Activated CD4-positive, alpha-beta T cell treated with anti-CD3 and anti-CD28 coated beads for 48 hours (primary cell): ENCODE measurements at regions not wholly inside any gene's neighbourhood (a gene's known extent, or its start where the extent isn't known, plus 50 kb on each side); places are given as distances from the start of the nearest gene placed in this dataset.
"Not testable (repeated sequence)": the region's sequence is repeated elsewhere in the genome, so short reads cannot be mapped to it uniquely, and the experiment has no call there.

Experiments
- DNase-seq: peaks from one replicate; pipeline ENCODE4 v3.0.0-alpha.2; 2020

DNA sequence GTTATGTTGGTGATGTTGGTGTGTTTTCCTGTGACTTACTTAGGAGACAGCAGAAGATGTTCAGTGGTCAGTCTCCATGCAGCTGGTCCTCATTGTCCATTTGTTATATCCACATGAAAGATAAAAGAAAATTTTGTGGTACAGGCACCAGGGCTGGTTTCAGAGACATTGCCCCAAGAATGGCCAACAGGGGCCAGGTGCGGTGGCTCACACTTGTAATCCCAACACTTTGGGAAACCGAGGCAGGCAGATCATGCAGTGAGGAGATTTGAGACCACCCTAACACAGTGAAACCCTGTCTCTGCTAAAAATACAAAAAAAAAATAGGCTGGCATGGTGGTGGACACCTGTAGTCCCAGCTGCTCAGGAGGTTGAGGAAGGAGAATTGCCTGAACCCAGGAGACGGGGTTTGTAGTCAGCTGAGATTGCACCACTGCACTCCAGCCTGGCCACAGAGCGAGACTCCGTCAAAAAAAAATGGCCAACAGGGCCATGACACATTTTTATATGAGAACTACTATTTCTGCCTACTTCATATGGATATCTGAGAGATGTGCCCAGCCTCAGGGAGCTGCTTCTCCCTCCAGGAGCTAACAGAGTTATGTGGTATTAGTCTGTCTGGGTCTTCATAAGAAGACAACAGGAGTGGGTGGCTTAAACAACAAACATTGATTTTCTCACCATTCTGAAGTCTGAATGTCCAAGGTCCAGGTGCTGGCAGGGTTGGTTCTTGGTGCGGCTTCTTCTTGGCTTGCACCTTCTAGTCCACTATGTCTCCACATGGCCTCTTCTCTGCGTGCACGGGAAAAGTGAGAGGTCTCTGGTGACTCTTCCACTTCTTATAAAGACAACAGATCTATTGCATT is 821.7 kb downstream of the TMEM121 start:
- no peak for DNase-seq

DNA sequence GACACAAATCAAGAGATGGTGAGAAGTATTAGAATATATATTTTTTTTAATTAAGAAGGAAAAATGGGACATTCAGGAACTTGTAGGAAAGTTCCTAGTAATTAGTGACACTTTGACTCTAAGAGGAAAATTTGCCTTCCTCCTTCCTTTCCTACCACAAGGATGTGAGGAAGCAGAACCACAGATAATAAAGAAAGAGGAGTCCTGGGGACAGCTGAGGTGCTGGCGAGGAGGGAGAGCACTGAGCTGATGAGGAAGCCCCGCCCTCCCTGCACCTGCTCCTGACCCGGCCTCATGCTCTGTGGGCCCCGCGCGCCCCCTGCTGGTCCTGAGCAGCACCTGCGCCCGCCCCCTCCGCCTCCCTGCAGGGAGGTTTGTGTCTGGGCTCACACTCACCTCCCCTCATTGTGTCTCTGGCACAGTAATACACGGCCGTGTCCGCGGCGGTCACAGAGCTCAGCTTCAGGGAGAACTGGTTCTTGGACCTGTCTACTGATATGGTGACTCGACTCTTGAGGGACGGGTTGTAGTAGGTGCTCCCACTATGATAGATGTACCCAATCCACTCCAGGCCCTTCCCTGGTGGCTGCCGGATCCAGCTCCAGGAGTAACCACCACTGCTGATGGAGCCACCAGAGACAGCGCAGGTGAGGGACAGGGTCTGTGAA is 822.6 kb downstream of the TMEM121 start:
- DNase-seq, result peak; percentile 80

DNA sequence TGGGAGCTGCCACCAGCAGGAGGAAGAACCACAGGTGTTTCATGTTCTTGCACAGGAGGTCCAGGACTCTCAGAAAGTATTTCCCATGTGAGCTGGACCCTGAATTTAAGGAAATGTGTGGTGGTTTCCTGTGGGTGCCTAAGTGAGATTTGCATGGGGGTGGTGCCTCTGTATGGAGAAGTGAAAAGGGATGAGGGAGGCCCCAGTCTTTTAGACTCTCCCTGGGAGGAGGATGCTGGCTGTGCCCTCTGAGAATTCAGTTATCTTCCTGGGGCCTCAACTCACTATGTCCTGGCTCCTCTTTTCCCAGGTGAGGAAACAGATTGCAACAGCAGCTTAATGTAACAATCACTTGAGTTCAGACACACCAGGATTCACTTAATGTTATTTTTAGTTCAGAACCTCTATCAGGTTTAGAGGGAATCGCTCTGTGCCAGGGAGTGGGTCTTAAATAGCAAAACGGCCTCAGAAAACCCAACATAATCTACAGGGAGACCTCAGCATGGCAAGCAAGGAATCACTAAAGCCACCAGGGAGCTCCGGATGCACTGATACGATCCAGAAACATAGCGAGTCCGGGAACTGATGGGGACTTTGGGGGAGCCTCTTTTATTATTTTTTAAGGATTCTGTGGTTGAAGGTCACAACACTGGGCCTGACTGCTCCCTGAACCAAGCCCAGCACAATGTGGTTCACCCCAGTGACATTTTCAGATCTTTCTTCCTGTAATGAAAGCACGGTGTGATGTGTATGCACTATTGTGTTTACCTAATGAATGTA is 823.5 kb downstream of the TMEM121 start:
- DNase-seq, result not testable (repeated sequence)

DNA sequence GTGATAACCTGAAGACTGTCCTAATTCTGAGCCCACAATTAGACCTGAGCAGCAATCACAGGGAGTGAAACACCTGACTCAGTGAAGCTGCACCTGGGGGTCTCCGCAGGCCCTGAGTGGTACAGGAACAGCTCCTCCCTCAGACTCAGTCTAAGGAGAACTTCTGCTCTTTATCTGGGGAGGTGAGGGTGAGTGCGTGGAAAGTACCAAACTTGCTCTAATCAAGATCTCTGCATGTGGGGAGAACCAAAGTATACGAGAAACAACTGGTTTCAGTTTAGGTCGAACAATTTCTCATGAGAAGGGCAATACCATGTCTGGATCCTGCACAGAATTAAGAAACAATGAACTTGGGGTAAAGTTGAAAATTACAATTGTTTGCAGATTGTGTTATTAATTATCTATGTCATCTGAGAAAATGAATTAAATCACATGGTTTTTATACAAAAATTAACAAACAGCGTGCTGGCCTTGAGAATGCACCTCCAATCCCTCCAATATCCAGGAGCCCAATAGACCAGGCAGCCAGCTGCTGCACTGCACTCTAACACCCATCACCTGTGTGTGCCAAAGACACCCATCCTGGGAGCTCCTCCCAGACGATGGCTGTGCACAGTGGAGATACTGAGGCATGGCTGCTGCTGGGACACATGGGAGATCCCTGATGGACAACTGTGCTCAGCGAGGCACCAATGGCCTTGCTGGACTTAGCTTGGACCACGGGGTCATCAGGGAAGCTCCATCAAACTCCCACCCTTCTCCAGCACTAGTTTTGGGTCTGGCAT is 828.8 kb downstream of the TMEM121 start:
- DNase-seq, result not testable (repeated sequence)

DNA sequence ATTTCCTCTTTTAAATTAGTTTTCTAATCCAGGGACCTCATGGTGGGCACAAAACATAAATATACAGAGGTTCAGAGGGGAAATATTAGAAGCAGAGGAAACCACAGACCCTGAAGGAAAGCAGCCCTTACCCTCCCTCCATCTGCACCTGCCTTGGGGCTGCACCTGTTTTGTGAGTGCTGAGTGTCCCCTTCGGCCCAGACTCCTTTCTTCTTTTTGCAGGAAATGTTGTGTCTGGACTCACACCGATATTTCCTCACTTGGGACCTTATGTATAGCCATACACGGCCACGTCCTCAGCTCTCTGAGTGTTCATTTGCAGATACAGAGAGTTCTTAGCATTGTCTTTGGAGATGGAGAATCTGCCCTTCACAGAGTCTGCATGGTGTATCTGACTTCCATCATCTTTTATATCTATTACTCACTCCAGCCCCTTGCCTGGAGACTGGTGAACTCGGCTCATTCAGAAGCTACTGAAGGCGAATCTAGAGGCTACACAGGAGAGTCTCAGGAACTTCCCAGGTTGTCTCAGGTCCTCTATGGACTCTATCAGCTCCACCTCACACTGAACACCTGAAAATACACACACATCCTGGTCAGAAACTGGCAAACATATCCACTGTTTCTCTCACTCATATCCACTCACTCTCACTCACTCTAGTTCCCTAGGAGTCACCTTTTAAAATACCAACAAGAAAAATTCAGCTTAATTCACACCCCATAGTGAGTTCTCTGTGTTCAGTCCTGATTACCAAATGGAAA is 829.7 kb downstream of the TMEM121 start:
- DNase-seq, result not testable (repeated sequence)

DNA sequence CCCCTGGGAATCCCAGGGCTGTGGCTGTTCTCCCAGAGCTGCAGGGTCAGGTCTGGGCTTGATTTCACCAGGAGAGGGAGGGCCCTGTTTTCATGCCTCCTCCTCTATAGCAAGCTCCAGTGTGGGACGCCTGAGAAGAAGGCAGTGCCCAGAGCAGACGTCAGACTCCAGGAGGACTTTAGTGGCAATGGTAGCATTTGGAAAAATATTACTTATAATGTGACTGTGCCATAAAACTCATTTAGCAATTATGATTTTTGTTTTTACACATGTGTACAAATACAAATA is 830.2 kb downstream of the TMEM121 start:
- not testable (repeated sequence) for DNase-seq

DNA sequence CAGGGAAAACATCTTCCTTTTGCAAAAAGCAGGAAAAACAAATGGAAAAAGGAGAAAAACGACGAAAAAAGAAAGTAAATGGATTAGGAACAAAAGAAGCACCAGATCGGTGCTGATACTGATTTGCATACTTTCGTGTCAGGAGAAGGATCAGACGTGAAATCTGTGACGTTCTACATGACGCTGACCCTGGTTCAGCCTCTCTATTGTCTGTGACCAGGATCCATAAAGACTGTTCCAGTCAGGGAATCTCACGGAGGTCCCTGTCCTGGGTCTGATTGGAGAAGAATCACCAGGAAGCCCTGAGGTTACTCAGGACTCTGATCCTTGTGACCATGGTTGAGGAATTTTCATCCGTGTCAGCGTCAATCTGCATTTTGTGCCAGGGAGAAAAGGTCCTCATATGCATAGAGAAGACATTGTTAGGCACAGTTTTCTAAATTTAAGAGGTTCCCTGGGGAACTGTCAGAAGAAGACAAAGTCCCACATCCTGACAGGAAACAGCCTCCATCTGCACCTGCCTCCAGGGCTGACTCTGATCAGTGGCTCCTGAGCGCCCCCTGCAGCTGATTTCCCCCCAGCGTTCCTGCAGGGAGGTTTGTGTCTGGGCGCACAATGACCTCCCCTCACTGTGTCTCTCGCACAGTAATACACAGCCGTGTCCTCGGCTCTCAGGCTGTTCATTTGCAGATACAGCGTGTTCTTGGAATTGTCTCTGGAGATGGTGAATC is 832.9 kb downstream of the TMEM121 start:
- DNase-seq, result not testable (repeated sequence)

DNA sequence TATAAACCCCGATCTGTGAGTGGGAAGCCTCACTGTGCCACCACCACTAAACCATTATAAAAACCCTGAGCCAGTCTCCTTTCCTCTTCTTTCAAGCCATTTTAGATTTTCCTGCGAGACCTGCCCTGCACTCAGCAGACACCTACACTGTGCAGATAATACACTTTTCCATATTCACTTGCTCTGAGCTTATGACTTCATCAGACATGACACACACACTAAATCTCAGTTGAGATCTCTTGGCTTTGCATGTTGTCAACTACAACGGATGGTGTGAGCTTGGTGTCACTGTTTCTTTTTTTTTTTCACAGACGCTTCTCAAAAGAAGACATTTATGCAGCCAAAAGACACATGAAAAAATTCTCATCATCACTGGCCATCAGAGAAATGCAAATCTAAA is 839.0 kb downstream of the TMEM121 start:
- not testable (repeated sequence) for DNase-seq

DNA sequence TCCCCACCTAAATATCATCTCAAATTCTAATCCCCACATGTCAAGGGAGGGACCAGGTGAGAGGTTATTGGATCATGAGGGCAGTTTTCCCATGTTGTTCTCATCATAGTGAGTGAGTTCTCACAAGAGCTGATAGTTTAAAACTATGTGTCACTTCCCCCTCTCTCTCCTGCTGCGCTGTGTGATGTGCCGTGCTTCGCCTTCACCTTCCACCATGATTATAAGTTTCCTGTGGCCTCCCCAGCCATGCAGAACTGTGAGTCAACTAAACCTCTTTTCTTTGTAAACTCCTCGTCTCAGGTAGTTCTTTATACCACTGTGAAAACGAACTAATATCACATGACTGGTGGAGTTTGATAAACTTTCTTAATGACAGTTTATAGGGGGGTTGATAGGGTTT is 839.5 kb downstream of the TMEM121 start:
- DNase-seq, result not testable (repeated sequence)

DNA sequence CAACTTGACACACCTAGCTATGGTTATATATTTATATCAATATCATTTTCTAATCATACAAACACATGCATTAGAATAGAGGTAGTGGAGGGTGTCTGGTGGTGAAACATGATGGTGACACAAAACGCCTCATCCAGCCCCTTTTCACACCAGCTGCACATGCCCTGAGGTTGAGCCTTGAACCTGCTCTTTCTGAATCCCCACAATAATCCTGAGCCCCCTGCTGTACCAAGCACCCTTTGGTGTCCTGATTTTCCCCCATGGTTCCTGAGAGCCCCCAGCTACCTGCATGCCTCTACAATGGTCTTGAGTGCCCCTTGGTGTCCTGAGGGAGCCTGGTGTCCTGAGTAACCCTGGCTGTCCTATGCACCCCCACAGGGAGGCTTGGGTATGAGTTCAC is 840.6 kb downstream of the TMEM121 start:
- not testable (repeated sequence) for DNase-seq

DNA sequence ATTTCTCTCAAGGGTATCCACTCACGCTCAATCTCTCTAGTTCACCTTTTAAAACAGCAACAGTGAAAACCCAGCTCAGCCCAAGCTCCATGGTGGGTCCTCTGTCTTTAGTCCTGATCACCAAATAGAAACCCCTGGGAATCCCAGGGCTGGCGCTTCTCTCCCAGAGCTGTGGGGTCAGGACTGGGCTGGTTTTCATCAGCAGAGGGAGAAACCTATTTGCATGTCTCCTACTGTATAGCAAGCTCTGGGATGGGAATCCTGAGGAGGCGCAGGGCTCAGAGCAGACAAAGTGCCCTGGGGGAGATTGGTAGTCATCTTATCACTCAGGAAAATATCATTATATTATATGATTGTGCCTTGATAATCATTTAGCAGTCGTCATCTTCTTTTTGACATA is 843.1 kb downstream of the TMEM121 start:
- not testable (repeated sequence) for DNase-seq

DNA sequence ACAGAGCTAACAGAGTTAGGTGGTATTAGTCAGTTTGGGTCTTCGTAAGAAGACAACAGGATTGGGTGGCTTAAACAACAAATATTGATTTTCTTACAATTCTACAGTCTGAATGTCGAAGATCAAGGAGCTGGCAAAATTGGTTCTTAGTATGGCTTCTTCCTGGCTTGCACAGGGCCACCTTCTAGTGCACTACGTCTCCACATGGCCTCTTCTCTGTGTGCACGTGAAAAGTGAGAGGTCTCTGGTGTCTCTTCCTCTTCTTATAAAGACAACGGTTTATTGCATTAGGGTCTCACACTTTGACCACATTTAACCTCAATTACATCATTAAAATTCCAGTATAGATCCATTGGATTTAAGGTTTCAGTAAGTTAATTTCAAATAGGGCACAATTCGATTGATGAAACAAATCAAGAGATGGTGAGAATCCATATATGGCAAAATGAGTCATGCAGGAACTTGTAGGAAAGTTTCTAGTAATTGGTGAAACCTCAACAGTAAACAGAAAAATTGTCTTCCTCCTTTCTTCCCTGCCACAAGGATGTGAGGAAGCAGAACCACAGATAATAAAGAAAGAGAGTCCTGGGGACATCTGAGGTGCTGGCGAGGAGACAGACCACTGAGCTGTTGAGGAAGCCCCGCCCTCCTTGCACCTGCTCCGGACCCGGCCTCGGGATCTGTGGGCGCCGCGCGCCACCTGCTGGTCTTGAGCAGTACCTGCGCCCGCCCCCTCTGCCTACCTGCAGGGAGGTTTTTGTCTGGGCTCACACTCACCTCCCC is 846.7 kb downstream of the TMEM121 start:
- peak; percentile 91 for DNase-seq

DNA sequence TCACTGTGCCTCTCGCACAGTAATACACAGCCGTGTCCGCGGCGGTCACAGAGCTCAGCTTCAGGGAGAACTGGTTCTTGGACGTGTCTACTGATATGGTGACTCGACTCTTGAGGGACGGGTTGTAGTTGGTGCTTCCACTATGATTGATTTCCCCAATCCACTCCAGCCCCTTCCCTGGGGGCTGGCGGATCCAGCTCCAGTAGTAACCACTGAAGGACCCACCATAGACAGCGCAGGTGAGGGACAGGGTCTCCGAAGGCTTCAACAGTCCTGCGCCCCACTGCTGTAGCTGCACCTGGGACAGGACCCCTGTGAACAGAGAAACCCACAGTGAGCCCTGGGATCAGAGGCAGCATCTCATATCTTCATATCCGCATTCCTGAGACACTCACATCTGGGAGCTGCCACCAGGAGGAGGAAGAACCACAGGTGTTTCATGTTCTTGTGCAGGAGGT is 847.3 kb downstream of the TMEM121 start:
- not testable (repeated sequence) for DNase-seq

DNA sequence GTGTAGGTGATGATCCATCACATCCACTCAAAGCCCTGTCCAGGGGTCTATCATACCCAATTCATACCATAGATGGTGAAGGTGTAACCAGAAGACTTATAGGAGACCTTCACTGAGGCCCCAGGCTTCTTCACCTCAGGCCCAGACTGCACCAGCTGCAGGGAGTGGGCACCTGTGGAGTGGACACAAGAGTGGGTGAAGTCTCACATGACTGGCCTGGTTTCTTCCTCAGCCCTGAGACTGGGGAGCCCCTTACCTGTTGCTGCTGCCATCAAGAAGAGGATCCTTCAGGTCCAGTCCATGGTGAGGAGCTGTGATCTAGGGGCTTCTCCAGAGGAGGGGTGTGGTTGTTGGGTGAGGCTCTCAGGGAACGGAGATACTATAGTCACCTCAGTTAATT is 851.0 kb downstream of the TMEM121 start:
- no peak for DNase-seq

DNA sequence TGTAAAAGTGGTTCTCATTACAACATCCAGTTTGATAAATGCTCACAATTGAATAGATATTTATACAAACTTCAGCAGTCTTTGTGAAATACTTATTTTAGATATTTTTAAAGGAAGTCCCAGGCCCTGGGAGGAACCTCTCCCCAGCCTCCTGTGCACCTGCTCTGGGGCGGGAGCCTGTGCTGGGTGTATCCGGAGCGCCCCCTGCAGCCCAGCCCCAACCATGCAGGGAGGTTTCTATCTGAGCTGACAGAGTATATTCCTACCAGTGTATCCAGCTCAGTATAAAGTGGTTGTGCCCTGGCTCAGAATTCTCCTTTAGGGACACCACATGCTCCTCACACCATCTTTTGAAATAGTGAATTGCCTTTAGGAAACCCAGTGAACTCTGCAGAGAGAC is 851.8 kb downstream of the TMEM121 start:
- DNase-seq, result peak; percentile 64

DNA sequence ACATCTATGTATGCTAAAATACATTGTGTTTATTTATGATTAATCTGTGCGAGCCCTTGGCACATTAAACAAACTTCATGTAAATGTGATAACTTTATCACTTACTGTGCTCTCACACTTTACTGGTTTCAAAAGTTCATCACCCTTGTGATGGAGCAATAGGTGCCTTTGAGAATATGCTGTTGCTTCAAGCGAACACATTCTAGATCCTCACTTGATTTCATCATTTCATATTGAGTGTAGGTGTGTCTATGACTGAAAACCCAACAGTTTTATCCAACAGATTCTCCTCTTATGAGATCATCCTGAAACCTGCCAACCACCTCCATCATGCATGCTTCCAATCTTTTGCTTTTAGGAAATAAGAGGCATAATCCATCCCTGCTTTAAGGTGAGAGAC is 854.4 kb downstream of the TMEM121 start:
- no peak for DNase-seq

DNA sequence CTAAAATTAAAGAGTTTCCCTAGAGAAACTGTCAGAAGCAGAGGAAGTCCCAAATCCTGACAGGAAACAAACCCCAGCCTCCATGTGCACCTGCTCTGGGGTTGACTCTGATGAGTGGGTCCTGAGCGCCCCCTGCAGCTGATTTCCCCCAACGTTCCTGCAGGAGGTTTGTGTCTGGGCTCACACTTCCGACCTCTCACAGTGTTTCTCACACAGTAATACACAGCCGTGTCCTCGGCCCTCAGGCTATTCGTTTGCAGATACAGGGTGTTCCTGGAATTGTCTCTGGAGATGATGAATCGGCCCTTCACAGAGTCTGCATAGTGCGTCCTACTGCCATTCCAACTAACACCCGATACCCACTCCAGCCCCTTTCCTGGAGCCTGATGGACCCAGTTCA is 862.8 kb downstream of the TMEM121 start:
- DNase-seq, result not testable (repeated sequence)

DNA sequence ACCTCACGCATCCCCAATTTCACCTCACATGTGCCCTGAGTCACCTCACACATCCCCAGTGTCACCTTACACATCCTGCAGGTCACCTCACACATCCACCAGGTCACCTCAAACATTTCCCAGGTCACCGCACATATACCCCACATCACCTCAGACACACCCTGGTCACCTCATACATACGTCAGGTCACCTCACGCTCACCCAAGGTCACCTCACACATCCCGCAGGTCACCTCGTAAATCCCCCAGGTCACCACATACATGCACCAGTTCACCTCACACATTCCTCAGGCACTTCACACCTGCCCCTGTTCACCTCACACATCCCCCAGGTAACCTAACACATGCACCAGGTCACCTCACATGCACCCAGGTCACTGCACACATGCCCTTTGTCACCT is 864.0 kb downstream of the TMEM121 start:
- no peak for DNase-seq

DNA sequence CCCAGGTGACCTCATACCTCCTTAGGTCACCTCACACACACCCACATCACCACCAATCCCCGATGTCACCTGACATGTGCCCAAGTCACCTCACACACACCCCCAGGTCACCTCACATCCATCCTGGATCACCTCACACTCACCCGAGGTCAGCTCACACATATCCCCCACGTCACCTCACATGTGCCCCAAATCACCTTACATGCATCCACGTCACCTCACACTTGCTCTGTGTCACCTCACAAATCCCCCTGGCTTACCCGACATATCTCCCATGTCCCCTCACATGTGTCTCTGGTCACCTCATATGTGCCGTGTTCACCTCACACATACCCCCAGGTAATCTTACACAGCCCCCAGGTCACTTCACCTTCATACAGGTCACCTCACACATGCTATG is 864.6 kb downstream of the TMEM121 start:
- DNase-seq, result no peak

DNA sequence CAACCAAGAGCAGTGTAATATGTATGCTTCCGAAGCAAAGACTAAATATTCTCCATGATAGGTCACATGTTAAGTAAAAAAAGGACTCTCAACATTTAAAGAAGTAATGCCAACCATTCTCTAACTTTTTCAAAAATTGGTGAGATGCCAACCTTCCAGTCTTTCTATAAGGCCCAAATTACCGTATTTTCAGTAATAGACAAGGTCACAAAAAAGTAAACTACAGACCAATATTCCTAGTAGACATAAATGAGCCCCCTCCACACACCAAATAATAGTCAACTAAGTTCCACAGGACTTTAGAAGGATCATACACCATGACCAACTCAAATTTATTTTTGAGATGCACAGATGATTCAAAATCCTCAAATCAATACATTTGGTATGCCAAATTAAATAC is 867.4 kb downstream of the TMEM121 start:
- DNase-seq, result no peak
